ENCODE measurements at regions not wholly inside any gene's neighbourhood (a gene's known extent, or its start where the extent isn't known, plus 50 kb on each side); places are given as distances from the start of the nearest gene placed in this dataset.

GRCh38 chr10:71124921-71125748 is 87.2 kb upstream of the UNC5B start:
- DNase-seq: no peak
- H3K27me3 Mint-ChIP-seq: peaks cover 38% of the 10 kb centered on the region
- POLR2A ChIA-PET: no interaction called here
- no peaks in the 10 kb centered on the region for H3K36me3 Mint-ChIP-seq (ENCODE audit: low read depth)
- Histone ChIP-seq H3K27ac (ENCODE audit: low read depth in 1 of 2, low read length in 2 of 2) (no peak overlapping the region), H3K9me3 (ENCODE audit: control insufficient read depth in 1 of 2, insufficient read depth in 1 of 2, low read length in 2 of 2) (no peaks in the 10 kb centered on the region), H3K4me3 (ENCODE audit: low read length) (no peak overlapping the region), H3K4me1 (ENCODE audit: insufficient read depth, low read length) (no peaks in the 10 kb centered on the region), H3K36me3 (ENCODE audit: insufficient read depth, low read length) (no peaks in the 10 kb centered on the region), H3K27me3 (ENCODE audit: control insufficient read depth in 1 of 2, insufficient read depth in 2 of 2, low read length in 2 of 2) (peaks cover 8% of the 10 kb centered on the region in 2 experiments)
- CTCF ChIA-PET: no interaction called here
- peaks cover 7% of the 10 kb centered on the region for H3K4me1 Mint-ChIP-seq (ENCODE audit: low read depth)
- intact Hi-C loops (cut with DNase I, micrococcal nuclease): no loop called here
- no peak for TF ChIP-seq CTCF (IDR thresholded peaks at IDR 0.05)
- H3K9me3 Mint-ChIP-seq: peaks cover 5% of the 10 kb centered on the region
- H3K27ac Mint-ChIP-seq: no peak overlapping the region
- no peak for ATAC-seq (ENCODE audit: poor library complexity)
- H3K4me3 Mint-ChIP-seq: no peak overlapping the region

- ATAC-seq (ENCODE audit: poor library complexity): no peak
- TF ChIP-seq CTCF (IDR thresholded peaks at IDR 0.05): no peak
- H3K4me1 Mint-ChIP-seq (ENCODE audit: low read depth): peaks cover 7% of the 10 kb centered on the region
Measured at GRCh38 chr10:71125749-71126107, 86.6 kb upstream of the UNC5B start.

GRCh38 chr10:71126432-71126831 is 85.9 kb upstream of the UNC5B start:
- no peak overlapping the region for H3K4me3 ChIP-seq (ENCODE audit: low read length)
- TF ChIP-seq CTCF (IDR thresholded peaks at IDR 0.05): no peak
- Mint-ChIP-seq H3K4me3 (no peak overlapping the region), H3K27me3 (peaks cover 46% of the 10 kb centered on the region), H3K36me3 (ENCODE audit: low read depth) (no peaks in the 10 kb centered on the region), H3K4me1 (ENCODE audit: low read depth) (peaks cover 7% of the 10 kb centered on the region), H3K9me3 (no peaks in the 10 kb centered on the region), H3K27ac (no peak overlapping the region)
- no peaks in the 10 kb centered on the region for H3K9me3 ChIP-seq (ENCODE audit: control insufficient read depth in 1 of 2, insufficient read depth in 1 of 2, low read length in 2 of 2)
- intact Hi-C loops (cut with DNase I, micrococcal nuclease): no loop called here
- H3K27ac ChIP-seq (ENCODE audit: low read depth in 1 of 2, low read length in 2 of 2): no peak overlapping the region
- no peaks in the 10 kb centered on the region for H3K36me3 ChIP-seq (ENCODE audit: insufficient read depth, low read length)
- POLR2A ChIA-PET: no interaction called here
- H3K27me3 ChIP-seq (ENCODE audit: control insufficient read depth in 1 of 2, insufficient read depth in 2 of 2, low read length in 2 of 2): peaks cover 8% of the 10 kb centered on the region in 2 experiments
- CTCF ChIA-PET: no interaction called here
- no peaks in the 10 kb centered on the region for H3K4me1 ChIP-seq (ENCODE audit: insufficient read depth, low read length)
- no peak for DNase-seq
- ATAC-seq (ENCODE audit: poor library complexity): no peak

More at GRCh38 chr10:71125749-71126107, 86.6 kb upstream of the UNC5B start:
- no peaks in the 10 kb centered on the region for H3K36me3 Mint-ChIP-seq (ENCODE audit: low read depth)
- H3K9me3 ChIP-seq (ENCODE audit: control insufficient read depth in 1 of 2, insufficient read depth in 1 of 2, low read length in 2 of 2): no peaks in the 10 kb centered on the region
- ChIA-PET CTCF (no interaction called here), POLR2A (no interaction called here)
- peaks cover 3% of the 10 kb centered on the region for H3K9me3 Mint-ChIP-seq
- intact Hi-C loops (cut with DNase I, micrococcal nuclease): no loop called here
- H3K4me3 Mint-ChIP-seq: no peak overlapping the region
- no peak overlapping the region for H3K27ac ChIP-seq (ENCODE audit: low read depth in 1 of 2, low read length in 2 of 2)
- no peak for DNase-seq
- H3K4me1 ChIP-seq (ENCODE audit: insufficient read depth, low read length): no peaks in the 10 kb centered on the region
- H3K27me3 Mint-ChIP-seq: peaks cover 43% of the 10 kb centered on the region
- H3K27ac Mint-ChIP-seq: no peak overlapping the region
- H3K4me3 ChIP-seq (ENCODE audit: low read length): no peak overlapping the region
- no peaks in the 10 kb centered on the region for H3K36me3 ChIP-seq (ENCODE audit: insufficient read depth, low read length)
- H3K27me3 ChIP-seq (ENCODE audit: control insufficient read depth in 1 of 2, insufficient read depth in 2 of 2, low read length in 2 of 2): peaks cover 8% of the 10 kb centered on the region in 2 experiments

Data from CD4-positive, alpha-beta T cell (primary cell).